ENCODE measurements at regions not wholly inside any gene's neighbourhood (a gene's known extent, or its start where the extent isn't known, plus 50 kb on each side); places are given as distances from the start of the nearest gene placed in this dataset.

DNA sequence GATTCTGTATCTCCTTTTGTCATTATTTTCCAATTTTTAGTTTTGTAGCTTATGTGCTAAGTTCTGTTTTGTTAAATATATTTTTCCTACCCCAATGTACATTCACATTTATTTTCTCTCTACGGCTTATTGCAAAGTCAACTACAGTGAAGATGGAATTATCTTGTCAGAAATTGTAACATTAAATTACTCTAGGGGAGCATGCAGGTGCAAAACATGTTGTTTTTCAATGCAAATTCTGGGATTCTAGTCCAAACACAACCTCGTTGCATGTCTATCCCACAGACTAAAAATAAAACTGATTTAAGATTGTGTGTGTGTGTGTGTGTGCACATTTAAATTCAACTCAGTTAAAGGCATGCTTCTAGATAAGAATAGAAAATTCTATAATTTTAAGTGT is 529.1 kb upstream of the POM121L12 start:
- TF ChIP-seq, protein P1, sequence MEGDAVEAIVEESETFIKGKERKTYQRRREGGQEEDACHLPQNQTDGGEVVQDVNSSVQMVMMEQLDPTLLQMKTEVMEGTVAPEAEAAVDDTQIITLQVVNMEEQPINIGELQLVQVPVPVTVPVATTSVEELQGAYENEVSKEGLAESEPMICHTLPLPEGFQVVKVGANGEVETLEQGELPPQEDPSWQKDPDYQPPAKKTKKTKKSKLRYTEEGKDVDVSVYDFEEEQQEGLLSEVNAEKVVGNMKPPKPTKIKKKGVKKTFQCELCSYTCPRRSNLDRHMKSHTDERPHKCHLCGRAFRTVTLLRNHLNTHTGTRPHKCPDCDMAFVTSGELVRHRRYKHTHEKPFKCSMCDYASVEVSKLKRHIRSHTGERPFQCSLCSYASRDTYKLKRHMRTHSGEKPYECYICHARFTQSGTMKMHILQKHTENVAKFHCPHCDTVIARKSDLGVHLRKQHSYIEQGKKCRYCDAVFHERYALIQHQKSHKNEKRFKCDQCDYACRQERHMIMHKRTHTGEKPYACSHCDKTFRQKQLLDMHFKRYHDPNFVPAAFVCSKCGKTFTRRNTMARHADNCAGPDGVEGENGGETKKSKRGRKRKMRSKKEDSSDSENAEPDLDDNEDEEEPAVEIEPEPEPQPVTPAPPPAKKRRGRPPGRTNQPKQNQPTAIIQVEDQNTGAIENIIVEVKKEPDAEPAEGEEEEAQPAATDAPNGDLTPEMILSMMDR (IDR thresholded peaks at IDR 0.05; ENCODE audit: low read depth, low read length, poor library complexity, severe bottlenecking): no peak
- TF ChIP-seq EZH2phosphoT487 (IDR thresholded peaks at IDR 0.05; ENCODE audit: borderline replicate concordance, low read length): no peak

All from DOHH2 (cell line).